ENCODE measurements at regions not wholly inside any gene's neighbourhood (a gene's known extent, or its start where the extent isn't known, plus 50 kb on each side); places are given as distances from the start of the nearest gene placed in this dataset.

- TF ChIP-seq CTCF (IDR thresholded peaks at IDR 0.05): no peak
- no peak for TF ChIP-seq POLR2A (IDR thresholded peaks at IDR 0.05)
These were observed 99.8 kb upstream of the ROPN1 start for GRCh38 chr3:124091716-124092115.

All from thyroid gland (tissue), 4 donors.